ENCODE measurements at regions not wholly inside any gene's neighbourhood (a gene's known extent, or its start where the extent isn't known, plus 50 kb on each side); places are given as distances from the start of the nearest gene placed in this dataset.
A peak's percentile ranks its signal among the peaks of the same experiment; 100 is the strongest.

GRCh38 chr9:23194281-23194680 is 631.8 kb downstream of the ELAVL2 start:
- no peak for DNase-seq

GRCh38 chr9:23215688-23216087 is 610.4 kb downstream of the ELAVL2 start:
- DNase-seq = no peak

- DNase-seq = no peak
Observed at GRCh38 chr9:23219471-23219870, 606.6 kb downstream of the ELAVL2 start.

- no peak for DNase-seq
Observed at GRCh38 chr9:23220171-23220570, 605.9 kb downstream of the ELAVL2 start.

GRCh38 chr9:23220957-23221356 is 605.1 kb downstream of the ELAVL2 start:
- DNase-seq = peak; percentile 43

GRCh38 chr9:23229890-23230317 is 596.1 kb downstream of the ELAVL2 start:
- no peak for DNase-seq

GRCh38 chr9:23232831-23233230 is 593.2 kb downstream of the ELAVL2 start:
- DNase-seq = no peak

- no peak for DNase-seq
Observed at GRCh38 chr9:23243523-23243922, 582.5 kb downstream of the ELAVL2 start.

GRCh38 chr9:23245067-23245466 is 581.0 kb downstream of the ELAVL2 start:
- no peak for DNase-seq

GRCh38 chr9:23254404-23255184 is 571.4 kb downstream of the ELAVL2 start:
- no peak for DNase-seq

- no peak for DNase-seq
Observed at GRCh38 chr9:23255346-23255745, 570.7 kb downstream of the ELAVL2 start.

GRCh38 chr9:23258569-23258968 is 567.5 kb downstream of the ELAVL2 start:
- DNase-seq = peak; percentile 30

- DNase-seq = no peak
Observed at GRCh38 chr9:23278561-23278960, 547.5 kb downstream of the ELAVL2 start.

- DNase-seq = no peak
Observed at GRCh38 chr9:23287390-23287789, 538.6 kb downstream of the ELAVL2 start.

- DNase-seq = no peak
Observed at GRCh38 chr9:23288545-23288944, 537.5 kb downstream of the ELAVL2 start.

- DNase-seq = peak; percentile 20
Observed at GRCh38 chr9:23290973-23291372, 535.1 kb downstream of the ELAVL2 start.

GRCh38 chr9:23302281-23302680 is 523.8 kb downstream of the ELAVL2 start:
- no peak for DNase-seq

- DNase-seq = no peak
Observed at GRCh38 chr9:23306731-23307130, 519.3 kb downstream of the ELAVL2 start.

GRCh38 chr9:23307731-23308513 is 518.1 kb downstream of the ELAVL2 start:
- DNase-seq = no peak

GRCh38 chr9:23309800-23310199 is 516.2 kb downstream of the ELAVL2 start:
- no peak for DNase-seq

GRCh38 chr9:23314247-23314646 is 511.8 kb downstream of the ELAVL2 start:
- DNase-seq = no peak

- no peak for DNase-seq
Observed at GRCh38 chr9:23319092-23319491, 506.9 kb downstream of the ELAVL2 start.

GRCh38 chr9:23321049-23321448 is 505.0 kb downstream of the ELAVL2 start:
- DNase-seq = peak; percentile 11

GRCh38 chr9:23322392-23322791 is 503.6 kb downstream of the ELAVL2 start:
- DNase-seq = peak; percentile 7
